ENCODE measurements at regions not wholly inside any gene's neighbourhood (a gene's known extent, or its start where the extent isn't known, plus 50 kb on each side); places are given as distances from the start of the nearest gene placed in this dataset.

GRCh38 chr3:5330152-5330810 is 142.8 kb downstream of the EDEM1 start:
- no peak for TF ChIP-seq POLR2A (IDR thresholded peaks at IDR 0.05; ENCODE audit: low read depth)
- no peak for TF ChIP-seq CTCF (IDR thresholded peaks at IDR 0.05)
- no peak for TF ChIP-seq EP300 (IDR thresholded peaks at IDR 0.05)
- TF ChIP-seq POLR2AphosphoS5 (IDR thresholded peaks at IDR 0.05), result no peak
